ENCODE measurements at regions not wholly inside any gene's neighbourhood (a gene's known extent, or its start where the extent isn't known, plus 50 kb on each side); places are given as distances from the start of the nearest gene placed in this dataset.

DNA sequence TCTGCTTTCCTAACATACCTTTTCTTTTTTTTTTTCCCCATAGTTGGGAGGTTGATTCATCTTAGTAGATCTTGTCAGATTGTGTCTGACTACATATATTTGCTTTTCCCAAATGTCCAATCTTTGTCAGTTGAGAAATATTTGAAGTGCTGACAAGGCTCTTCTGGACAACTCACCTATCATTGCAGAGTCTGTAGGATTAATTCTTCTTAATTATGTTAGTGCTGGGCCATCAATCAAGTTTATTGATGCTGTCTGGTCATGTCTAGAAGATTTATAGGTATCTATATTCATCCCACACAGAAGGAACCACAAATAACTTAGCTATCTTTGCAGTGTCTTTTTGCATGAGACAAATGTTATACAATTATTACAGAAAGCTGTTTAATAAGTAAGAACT lies 310.6 kb downstream of the ACTR3B start:
- Histone ChIP-seq H3K4me2 (ENCODE audit: low read depth, low read length) (no peak overlapping the region), H2BK20ac (ENCODE audit: low read depth, low read length) (no peak overlapping the region), H4K20me1 (ENCODE audit: insufficient read depth, low read length) (no peaks in the 10 kb centered on the region), H3K14ac (replicated peaks; ENCODE audit: low read depth, low read length) (no peak overlapping the region), H3K9me3 (ENCODE audit: control insufficient read depth, insufficient read depth, low read length) (peaks cover 22% of the 10 kb centered on the region), H3K18ac (ENCODE audit: low read depth, low read length) (no peak overlapping the region), H3K23ac (ENCODE audit: low read depth, low read length) (no peak overlapping the region), H4K8ac (ENCODE audit: low read depth in 2 of 2, low read length in 2 of 2) (no peak overlapping the region), H3K9me1 (ENCODE audit: insufficient read depth, low read length) (no peaks in the 10 kb centered on the region), H3K4me3 (ENCODE audit: insufficient read depth, low read depth, low read length) (no peak overlapping the region), H3K27me3 (ENCODE audit: control insufficient read depth, insufficient read depth, low read length) (no peaks in the 10 kb centered on the region), H3K9ac (ENCODE audit: low read depth, low read length) (no peak overlapping the region), H2BK15ac (ENCODE audit: low read depth, low read length) (no peak overlapping the region), H2AFZ (replicated peaks; ENCODE audit: low read length, poor library complexity) (no peak overlapping the region), H2AK5ac (ENCODE audit: low read depth, low read length) (no peak overlapping the region), H2BK120ac (ENCODE audit: low read depth, low read length) (no peak overlapping the region), H4K5ac (ENCODE audit: low read depth, low read length) (no peak overlapping the region), H3K4ac (ENCODE audit: low read depth, low read length) (no peak overlapping the region), H4K91ac (ENCODE audit: insufficient read depth, low read depth, low read length) (no peak overlapping the region), H2AK9ac (replicated peaks; ENCODE audit: low read depth, low read length, poor library complexity) (no peak overlapping the region), H3K56ac (ENCODE audit: extremely low read depth, insufficient read depth, low read length) (no peak overlapping the region), H3K27ac (ENCODE audit: insufficient read depth, low read length) (no peak overlapping the region), H2BK5ac (ENCODE audit: low read depth, low read length, poor library complexity, severe bottlenecking) (no peak overlapping the region), H3K4me1 (ENCODE audit: control insufficient read depth, insufficient read depth, low read length) (no peaks in the 10 kb centered on the region), H3K79me1 (ENCODE audit: low read depth in 1 of 2, low read length in 2 of 2) (no peaks in the 10 kb centered on the region), H3K36me3 (ENCODE audit: control insufficient read depth, insufficient read depth, low read length) (no peaks in the 10 kb centered on the region)
- no peak for ATAC-seq (ENCODE audit: low read depth)
- no TSS peak for BruUV-seq (replicated peaks)
- dilution Hi-C loops (cut with HindIII; ENCODE audit: low sequenced_read_pairs, unreplicated experiment) = no loop called here
- CTCF ChIA-PET = no interaction called here
- intact Hi-C loops (cut with micrococcal nuclease) = no loop called here
- in situ Hi-C loops (cut with MboI; ENCODE audit: low sequenced_read_pairs) = no loop called here
- POLR2A ChIA-PET (ENCODE audit: unreplicated experiment) = no interaction called here
- DNase-seq = no peak
- TF ChIP-seq BHLHE40 (IDR thresholded peaks at IDR 0.05; ENCODE audit: low read depth, low read length) (no peak), POLR2A (IDR thresholded peaks at IDR 0.05; ENCODE audit: low read depth, low read length) (no peak), MXI1 (IDR thresholded peaks at IDR 0.05; ENCODE audit: borderline replicate concordance, low read depth, low read length) (no peak), MAZ (IDR thresholded peaks at IDR 0.05; ENCODE audit: borderline replicate concordance, low read depth, low read length) (no peak), RFX5 (IDR thresholded peaks at IDR 0.05; ENCODE audit: low read depth, low read length) (no peak)
- TF ChIP-seq, protein P1, sequence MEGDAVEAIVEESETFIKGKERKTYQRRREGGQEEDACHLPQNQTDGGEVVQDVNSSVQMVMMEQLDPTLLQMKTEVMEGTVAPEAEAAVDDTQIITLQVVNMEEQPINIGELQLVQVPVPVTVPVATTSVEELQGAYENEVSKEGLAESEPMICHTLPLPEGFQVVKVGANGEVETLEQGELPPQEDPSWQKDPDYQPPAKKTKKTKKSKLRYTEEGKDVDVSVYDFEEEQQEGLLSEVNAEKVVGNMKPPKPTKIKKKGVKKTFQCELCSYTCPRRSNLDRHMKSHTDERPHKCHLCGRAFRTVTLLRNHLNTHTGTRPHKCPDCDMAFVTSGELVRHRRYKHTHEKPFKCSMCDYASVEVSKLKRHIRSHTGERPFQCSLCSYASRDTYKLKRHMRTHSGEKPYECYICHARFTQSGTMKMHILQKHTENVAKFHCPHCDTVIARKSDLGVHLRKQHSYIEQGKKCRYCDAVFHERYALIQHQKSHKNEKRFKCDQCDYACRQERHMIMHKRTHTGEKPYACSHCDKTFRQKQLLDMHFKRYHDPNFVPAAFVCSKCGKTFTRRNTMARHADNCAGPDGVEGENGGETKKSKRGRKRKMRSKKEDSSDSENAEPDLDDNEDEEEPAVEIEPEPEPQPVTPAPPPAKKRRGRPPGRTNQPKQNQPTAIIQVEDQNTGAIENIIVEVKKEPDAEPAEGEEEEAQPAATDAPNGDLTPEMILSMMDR (conservative IDR thresholded peaks at IDR 0.05; ENCODE audit: low read depth, low read length) = no peak
